NCI-H524 (cell line): ENCODE measurements at regions not wholly inside any gene's neighbourhood (a gene's known extent, or its start where the extent isn't known, plus 50 kb on each side); places are given as distances from the start of the nearest gene placed in this dataset.
"Not testable (repeated sequence)": the region's sequence is repeated elsewhere in the genome, so short reads cannot be mapped to it uniquely, and the experiment has no call there.

Experiments
- DNase-seq, 2 experiments: peaks; one replicate each; lab custom pipeline; 2025; lab: John Stamatoyannopoulos, UW

GRCh38 chr19:30871979-30872378 is 477.3 kb downstream of the TSHZ3 start:
- no peak for DNase-seq

- DNase-seq: no peak
These were observed 478.4 kb downstream of the TSHZ3 start for GRCh38 chr19:30870876-30871275.

- no peak for DNase-seq
These were observed 483.7 kb downstream of the TSHZ3 start for GRCh38 chr19:30865511-30865910.

- no peak for DNase-seq
These were observed 484.6 kb downstream of the TSHZ3 start for GRCh38 chr19:30864391-30865215.

GRCh38 chr19:30862876-30863275 is 486.4 kb downstream of the TSHZ3 start:
- no peak for DNase-seq

- DNase-seq: no peak
These were observed 487.3 kb downstream of the TSHZ3 start for GRCh38 chr19:30861919-30862318.

- DNase-seq: no peak
These were observed 485.8 kb downstream of the ZNF536 start for GRCh38 chr19:30857966-30858490.

GRCh38 chr19:30857388-30857787 is 485.2 kb downstream of the ZNF536 start:
- DNase-seq: no peak

GRCh38 chr19:30856786-30857185 is 484.6 kb downstream of the ZNF536 start:
- DNase-seq: no peak

GRCh38 chr19:30856376-30856775 is 484.2 kb downstream of the ZNF536 start:
- DNase-seq: no peak

GRCh38 chr19:30855442-30855841 is 483.3 kb downstream of the ZNF536 start:
- no peak for DNase-seq

GRCh38 chr19:30854661-30855060 is 482.5 kb downstream of the ZNF536 start:
- no peak for DNase-seq

- DNase-seq: no peak
These were observed 482.0 kb downstream of the ZNF536 start for GRCh38 chr19:30854207-30854606.

GRCh38 chr19:30853036-30853435 is 480.9 kb downstream of the ZNF536 start:
- DNase-seq: no peak

GRCh38 chr19:30852168-30852567 is 480.0 kb downstream of the ZNF536 start:
- no peak for DNase-seq

- no peak for DNase-seq
These were observed 479.5 kb downstream of the ZNF536 start for GRCh38 chr19:30851646-30852045.

- DNase-seq: no peak
These were observed 476.6 kb downstream of the ZNF536 start for GRCh38 chr19:30848636-30849425.

- DNase-seq: no peak
These were observed 473.9 kb downstream of the ZNF536 start for GRCh38 chr19:30846102-30846501.

GRCh38 chr19:30842926-30843325 is 470.7 kb downstream of the ZNF536 start:
- DNase-seq: no peak

- DNase-seq: no peak
These were observed 469.8 kb downstream of the ZNF536 start for GRCh38 chr19:30841934-30842333.

- no peak for DNase-seq
These were observed 458.7 kb downstream of the ZNF536 start for GRCh38 chr19:30830875-30831274.

GRCh38 chr19:30825505-30825904 is 453.3 kb downstream of the ZNF536 start:
- DNase-seq: not testable (repeated sequence)

GRCh38 chr19:30824809-30825208 is 452.6 kb downstream of the ZNF536 start:
- DNase-seq: no peak
